B cell (primary cell): ENCODE measurements at regions not wholly inside any gene's neighbourhood (a gene's known extent, or its start where the extent isn't known, plus 50 kb on each side); places are given as distances from the start of the nearest gene placed in this dataset.

ENCODE experiments used
- CTCF ChIP-seq: fragments of 200-600 bp; IDR thresholded peaks from one replicate; pipeline ENCODE4 v1.8.0; 2022; ENCODE audit warnings: antibody characterized with exemption, mild to moderate bottlenecking
- EZH2 ChIP-seq: IDR thresholded peaks from 2 replicates; pipeline ENCODE4 v1.6.1; 2012; ENCODE audit warnings: borderline replicate concordance, low read depth, mild to moderate bottlenecking, moderate library complexity, low read length; ENCODE audit not compliant: insufficient read depth, poor library complexity, severe bottlenecking

GRCh38 chr7:84324136-84324630, 129.6 kb upstream of the SEMA3A start:
- TF ChIP-seq CTCF (no peak), EZH2 (no peak)
